Body of pancreas (tissue), 4 donors: ENCODE measurements at regions not wholly inside any gene's neighbourhood (a gene's known extent, or its start where the extent isn't known, plus 50 kb on each side); places are given as distances from the start of the nearest gene placed in this dataset.

ENCODE experiments used
- ATAC-seq: fragments of 150-250 bp; one replicate; pipeline ENCODE4 v1.9.1; 2016
- DNase-seq, 4 donors: peaks; one replicate each; pipeline ENCODE4 v3.0.0-alpha.2; 2019
- H3K27ac ChIP-seq, 4 donors: fragments of 200-600 bp; sonication (generic); 1 replicate in 3 of 4; 2 replicates in 1 of 4; pipeline versions ENCODE4 v1.5.1 to v1.6.1; 2016 to 2019; ENCODE audit warnings: mild to moderate bottlenecking in 1 of 4, mixed read lengths in 1 of 4, moderate library complexity in 1 of 4
- H3K27me3 ChIP-seq, 2 donors: fragments of 200-600 bp; sonication (generic); one replicate each; pipeline ENCODE4 v1.6.0; 2016; ENCODE audit warnings: mild to moderate bottlenecking in 1 of 2
- H3K36me3 ChIP-seq, 2 donors: fragments of 200-600 bp; sonication (generic); replicated peaks in 1 of 2; 2 replicates each; pipeline ENCODE4 v1.5.1; 2016; ENCODE audit warnings: low read depth in 2 of 2; ENCODE audit not compliant: insufficient read depth in 1 of 2
- H3K4me1 ChIP-seq: fragments of 200-600 bp; sonication (generic); one replicate; pipeline ENCODE4 v1.6.0; 2016
- H3K4me3 ChIP-seq, 2 donors: fragments of 200-600 bp; sonication (generic); 1 replicate in 1 of 2; 2 replicates in 1 of 2; pipeline ENCODE4 v1.5.1; 2016 to 2019
- H3K9me3 ChIP-seq, 3 donors: fragments of 200-600 bp; sonication (generic); 1 replicate in 2 of 3; 2 replicates in 1 of 3; pipeline ENCODE4 v1.5.1; 2016
- CTCF ChIP-seq, 7 experiments: fragments of 450-650 bp in 4 of 7; fragments of 200-600 bp in 3 of 7; sonication (generic) in 3 of 7; IDR thresholded peaks; one replicate each; pipeline ENCODE4 v1.5.1; 2016 to 2019; ENCODE audit warnings: antibody characterized with exemption in 7 of 7
- POLR2A ChIP-seq, 3 donors: fragments of 450-650 bp; IDR thresholded peaks; one replicate each; pipeline ENCODE4 v1.6.1; 2016; ENCODE audit warnings: antibody characterized with exemption in 3 of 3, mild to moderate bottlenecking in 2 of 3
- WGBS, 2 donors: methylation state at CpG; one replicate each; pipeline ENCODE4 v1.1.5; 2017; 5-methylcytosine and 5-hydroxymethylcytosine counted together
- intact Hi-C: fragments of 100-400 bp; cut with DNase I; formaldehyde crosslinking; loops from one replicate; pipeline ENCODE4 v1.15.1; 2023

GRCh38 chr16:86789621-86790051, 211.3 kb downstream of the FOXL1 start:
- H3K27ac ChIP-seq: no peak overlapping the region
- ATAC-seq (no peak), DNase-seq (no peak)
- no peaks in the 10 kb centered on the region for H3K9me3 ChIP-seq
- H3K27me3 ChIP-seq: no peaks in the 10 kb centered on the region
- TF ChIP-seq CTCF (IDR thresholded peaks at IDR 0.05): no peak
- TF ChIP-seq POLR2A (IDR thresholded peaks at IDR 0.05): no peak
- intact Hi-C loops: no loop called here
- WGBS, 2 donors: 9 to 15% methylated on average over 4 to 13 of the region's 13 CpGs
- no peaks in the 10 kb centered on the region for H3K4me1 ChIP-seq
- no peak overlapping the region for H3K4me3 ChIP-seq
- no peaks in the 10 kb centered on the region for H3K36me3 ChIP-seq

- WGBS, 2 donors: 35 to 40% methylated on average over 20 of the region's 20 CpGs
- Histone ChIP-seq H3K9me3 (no peaks in the 10 kb centered on the region), H3K4me1 (no peaks in the 10 kb centered on the region), H3K4me3 (no peak overlapping the region), H3K27ac (no peak overlapping the region), H3K27me3 (no peaks in the 10 kb centered on the region), H3K36me3 (no peaks in the 10 kb centered on the region)
- TF ChIP-seq CTCF (IDR thresholded peaks at IDR 0.05) (no peak), POLR2A (IDR thresholded peaks at IDR 0.05) (no peak)
- no peak for DNase-seq
- intact Hi-C loops: no loop called here
- ATAC-seq: no peak
Observed at GRCh38 chr16:86791287-86792035, 213.1 kb downstream of the FOXL1 start.

GRCh38 chr16:86794216-86794864, 216.0 kb downstream of the FOXL1 start:
- ATAC-seq (no peak), DNase-seq (no peak)
- Histone ChIP-seq H3K36me3 (no peaks in the 10 kb centered on the region), H3K9me3 (no peaks in the 10 kb centered on the region), H3K27ac (no peak overlapping the region), H3K4me1 (no peaks in the 10 kb centered on the region), H3K4me3 (no peak overlapping the region), H3K27me3 (no peaks in the 10 kb centered on the region)
- WGBS, 2 donors: 78% methylated on average over 15 of the region's 15 CpGs
- intact Hi-C loops: no loop called here
- no peak for TF ChIP-seq CTCF (IDR thresholded peaks at IDR 0.05)
- no peak for TF ChIP-seq POLR2A (IDR thresholded peaks at IDR 0.05)

GRCh38 chr16:86797700-86798099, 219.4 kb downstream of the FOXL1 start:
- no peak for DNase-seq
- intact Hi-C loops: no loop called here
- H3K4me3 ChIP-seq: no peak overlapping the region
- no peaks in the 10 kb centered on the region for H3K4me1 ChIP-seq
- ATAC-seq: no peak
- 51 to 52% methylated on average over 4 of the region's 4 CpGs for WGBS, 2 donors
- H3K27ac ChIP-seq: no peak overlapping the region
- H3K9me3 ChIP-seq: no peaks in the 10 kb centered on the region
- TF ChIP-seq POLR2A (IDR thresholded peaks at IDR 0.05) (no peak), CTCF (IDR thresholded peaks at IDR 0.05) (no peak)
- H3K27me3 ChIP-seq: no peaks in the 10 kb centered on the region
- H3K36me3 ChIP-seq: no peaks in the 10 kb centered on the region
